B cell (primary cell): ENCODE measurements at regions not wholly inside any gene's neighbourhood (a gene's known extent, or its start where the extent isn't known, plus 50 kb on each side); places are given as distances from the start of the nearest gene placed in this dataset.

Experiments
- EZH2 ChIP-seq: IDR thresholded peaks from 2 replicates; pipeline ENCODE4 v1.6.1; 2012; ENCODE audit warnings: borderline replicate concordance, low read depth, mild to moderate bottlenecking, moderate library complexity, low read length; ENCODE audit not compliant: insufficient read depth, poor library complexity, severe bottlenecking
- TF ChIP-seq, protein P1 (sequence below): fragments of 200-600 bp; IDR thresholded peaks from one replicate; pipeline ENCODE4 v1.8.0; 2022; ENCODE audit warnings: antibody characterized with exemption, mild to moderate bottlenecking

DNA sequence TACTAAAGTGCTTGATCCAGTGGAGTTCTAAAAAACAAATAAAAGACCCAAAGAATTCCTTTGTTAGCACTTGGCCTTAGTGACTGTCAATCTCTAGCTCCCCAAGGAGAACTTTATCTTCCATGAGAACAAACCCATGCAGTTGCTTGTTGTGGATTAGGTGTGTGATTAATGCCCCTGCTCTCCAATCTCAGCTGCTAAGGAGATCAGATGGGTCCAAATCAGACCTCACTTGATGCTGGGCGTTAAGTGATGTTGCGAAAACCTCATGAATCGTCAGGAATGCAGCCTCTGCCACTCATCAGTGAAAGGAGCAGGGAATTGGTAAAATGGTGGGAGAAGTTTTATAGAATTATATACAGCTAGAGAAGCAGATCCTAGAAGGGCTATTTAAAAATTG lies 133.7 kb downstream of the DMAC1 start:
- TF ChIP-seq, protein P1, sequence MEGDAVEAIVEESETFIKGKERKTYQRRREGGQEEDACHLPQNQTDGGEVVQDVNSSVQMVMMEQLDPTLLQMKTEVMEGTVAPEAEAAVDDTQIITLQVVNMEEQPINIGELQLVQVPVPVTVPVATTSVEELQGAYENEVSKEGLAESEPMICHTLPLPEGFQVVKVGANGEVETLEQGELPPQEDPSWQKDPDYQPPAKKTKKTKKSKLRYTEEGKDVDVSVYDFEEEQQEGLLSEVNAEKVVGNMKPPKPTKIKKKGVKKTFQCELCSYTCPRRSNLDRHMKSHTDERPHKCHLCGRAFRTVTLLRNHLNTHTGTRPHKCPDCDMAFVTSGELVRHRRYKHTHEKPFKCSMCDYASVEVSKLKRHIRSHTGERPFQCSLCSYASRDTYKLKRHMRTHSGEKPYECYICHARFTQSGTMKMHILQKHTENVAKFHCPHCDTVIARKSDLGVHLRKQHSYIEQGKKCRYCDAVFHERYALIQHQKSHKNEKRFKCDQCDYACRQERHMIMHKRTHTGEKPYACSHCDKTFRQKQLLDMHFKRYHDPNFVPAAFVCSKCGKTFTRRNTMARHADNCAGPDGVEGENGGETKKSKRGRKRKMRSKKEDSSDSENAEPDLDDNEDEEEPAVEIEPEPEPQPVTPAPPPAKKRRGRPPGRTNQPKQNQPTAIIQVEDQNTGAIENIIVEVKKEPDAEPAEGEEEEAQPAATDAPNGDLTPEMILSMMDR, result no peak
- TF ChIP-seq EZH2, result no peak
